Caki2 (cell line): ENCODE measurements at regions not wholly inside any gene's neighbourhood (a gene's known extent, or its start where the extent isn't known, plus 50 kb on each side); places are given as distances from the start of the nearest gene placed in this dataset.

Source experiments
- DNase-seq: peaks from one replicate; pipeline ENCODE4 v3.0.0-alpha.2; 2015; ENCODE audit warnings: low read depth
- in situ Hi-C: cut with HindIII; loops from 2 replicates; pipeline ENCODE4 v1.10.0; 2016; ENCODE audit warnings: low sequenced_read_pairs, low pct_unique_long_range_greater_than_20kb, mixed read lengths

DNA sequence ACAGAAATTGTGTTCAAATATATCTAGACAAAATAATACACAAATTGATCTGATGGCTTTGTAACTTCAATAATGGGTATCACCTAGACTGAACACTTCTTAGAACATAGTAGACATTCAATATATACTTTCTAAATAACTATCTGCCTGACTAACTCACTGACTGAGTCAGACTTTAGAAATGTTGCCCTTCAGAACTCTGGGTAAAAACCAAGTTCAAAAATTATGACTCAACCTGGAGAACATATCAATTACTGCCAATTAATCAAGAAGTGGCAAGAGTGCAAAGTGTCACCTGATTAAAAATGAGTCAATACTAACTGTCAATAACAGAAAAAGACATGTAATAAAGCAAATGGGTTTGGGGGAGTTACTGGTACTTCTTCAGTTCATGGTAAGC, 144.6 kb upstream of the TMCO5A start:
- in situ Hi-C loops: no loop called here
- peak; percentile 50 for DNase-seq

- in situ Hi-C loops: no loop called here
- DNase-seq: no peak
Observed at GRCh38 chr15:37791693-37792092, 142.7 kb upstream of the TMCO5A start.

DNA sequence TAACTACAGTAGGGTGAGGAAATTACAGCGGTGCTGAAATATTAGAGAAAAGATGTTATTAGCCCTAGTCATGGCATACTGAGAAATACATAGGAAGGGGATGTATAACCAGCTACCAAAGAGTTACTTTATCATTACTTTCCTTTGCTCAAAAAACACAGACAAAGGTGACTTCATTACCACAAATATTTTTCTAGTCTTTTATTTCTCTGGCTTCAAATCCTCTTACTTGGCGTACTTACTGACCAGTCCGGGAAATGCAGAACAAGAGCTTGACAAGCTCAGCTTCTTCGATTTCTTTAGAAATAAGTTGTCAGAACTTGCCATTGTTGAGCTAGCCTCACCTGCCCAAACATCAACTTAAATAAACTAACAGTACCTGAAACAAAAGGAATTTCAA, 142.1 kb upstream of the TMCO5A start:
- DNase-seq: no peak
- in situ Hi-C loops: no loop called here

GRCh38 chr15:37793851-37794250, 140.6 kb upstream of the TMCO5A start:
- in situ Hi-C loops: no loop called here
- DNase-seq: no peak

GRCh38 chr15:37794947-37795346, 139.5 kb upstream of the TMCO5A start:
- DNase-seq: no peak
- in situ Hi-C loops: no loop called here

- no peak for DNase-seq
- in situ Hi-C loops: no loop called here
Observed at GRCh38 chr15:37801529-37801928, 132.9 kb upstream of the TMCO5A start.

GRCh38 chr15:37806808-37807207, 127.6 kb upstream of the TMCO5A start:
- in situ Hi-C loops: no loop called here
- DNase-seq: no peak

- in situ Hi-C loops: no loop called here
- DNase-seq: no peak
Observed at GRCh38 chr15:37810381-37810780, 124.1 kb upstream of the TMCO5A start.

DNA sequence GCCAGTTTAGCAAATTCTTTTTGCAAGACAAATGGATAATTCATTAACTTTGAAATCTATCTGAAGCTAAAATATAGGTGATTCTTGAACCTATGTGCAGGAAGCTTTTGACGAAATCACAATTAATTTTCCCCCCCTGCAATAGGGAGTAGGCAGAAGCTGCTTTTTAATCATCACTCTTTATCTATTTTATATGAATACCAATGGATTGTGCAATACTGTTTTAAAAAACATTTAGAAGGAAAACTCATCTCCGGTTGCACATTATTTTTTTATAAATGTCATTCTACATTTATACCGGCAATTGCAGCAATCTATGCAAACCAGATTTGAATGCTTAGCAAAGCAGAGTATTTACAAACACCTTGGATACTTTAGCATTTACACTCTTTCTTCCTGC, 121.1 kb upstream of the TMCO5A start:
- in situ Hi-C loops: no loop called here
- no peak for DNase-seq

DNA sequence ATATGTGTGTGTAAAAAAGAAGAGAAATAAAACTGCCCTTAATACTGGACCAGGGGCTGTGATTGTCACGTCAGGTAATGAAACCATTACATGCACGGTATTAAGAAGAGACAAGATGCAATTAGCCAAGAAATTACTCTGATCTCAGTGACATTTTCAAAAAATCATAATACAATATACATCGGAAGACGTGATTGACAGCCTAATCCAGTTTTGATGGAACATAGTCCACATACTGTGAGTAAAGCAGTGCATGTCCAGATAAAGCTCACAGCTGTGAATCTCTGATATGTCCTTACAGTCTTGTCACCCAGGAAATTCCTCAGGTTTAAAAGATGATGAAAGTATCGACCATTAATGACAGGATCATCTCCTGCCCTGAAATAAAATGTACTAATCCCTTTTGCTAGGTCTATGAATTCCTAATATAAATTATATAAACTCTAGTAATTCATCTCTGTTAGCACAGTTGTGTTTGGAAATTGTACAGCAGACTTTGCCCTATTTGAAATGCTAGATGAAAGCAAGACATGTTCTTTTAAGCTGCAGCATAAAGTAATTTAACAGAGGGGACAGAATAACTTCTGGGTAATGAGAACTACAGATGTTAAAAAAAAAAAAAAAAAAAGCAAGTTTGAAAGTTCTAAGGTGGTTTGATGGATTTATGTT, 119.5 kb upstream of the TMCO5A start:
- no peak for DNase-seq
- in situ Hi-C loops: no loop called here

DNA sequence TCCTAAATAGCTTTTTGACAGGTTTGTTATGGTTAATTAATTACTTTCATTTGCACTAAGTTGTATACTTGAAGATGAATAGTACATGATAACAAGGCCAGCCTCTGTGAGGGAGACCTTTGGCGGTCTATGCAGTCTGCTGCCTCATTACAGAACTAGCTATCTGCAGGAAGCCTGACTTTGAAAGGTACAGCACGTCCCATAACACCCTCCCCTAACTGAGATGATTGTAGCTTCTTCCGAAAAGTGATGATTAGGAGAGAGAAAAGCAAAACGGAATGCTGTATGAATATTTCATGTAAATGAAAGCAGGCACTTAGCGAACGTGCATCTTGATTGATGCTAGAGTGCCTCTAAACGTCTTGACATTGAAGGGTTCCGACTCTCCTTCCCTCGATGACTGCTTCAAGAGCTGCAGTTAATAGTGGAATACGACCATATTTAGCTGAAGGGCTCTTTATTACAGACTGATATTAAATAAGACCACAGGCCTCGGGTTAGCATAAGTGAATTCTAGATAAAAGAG, 116.2 kb upstream of the TMCO5A start:
- DNase-seq: no peak
- in situ Hi-C loops: no loop called here

GRCh38 chr15:37819191-37819590, 115.2 kb upstream of the TMCO5A start:
- DNase-seq: no peak
- in situ Hi-C loops: no loop called here

- DNase-seq: no peak
- in situ Hi-C loops: no loop called here
Observed at GRCh38 chr15:37820380-37821128, 113.9 kb upstream of the TMCO5A start.

DNA sequence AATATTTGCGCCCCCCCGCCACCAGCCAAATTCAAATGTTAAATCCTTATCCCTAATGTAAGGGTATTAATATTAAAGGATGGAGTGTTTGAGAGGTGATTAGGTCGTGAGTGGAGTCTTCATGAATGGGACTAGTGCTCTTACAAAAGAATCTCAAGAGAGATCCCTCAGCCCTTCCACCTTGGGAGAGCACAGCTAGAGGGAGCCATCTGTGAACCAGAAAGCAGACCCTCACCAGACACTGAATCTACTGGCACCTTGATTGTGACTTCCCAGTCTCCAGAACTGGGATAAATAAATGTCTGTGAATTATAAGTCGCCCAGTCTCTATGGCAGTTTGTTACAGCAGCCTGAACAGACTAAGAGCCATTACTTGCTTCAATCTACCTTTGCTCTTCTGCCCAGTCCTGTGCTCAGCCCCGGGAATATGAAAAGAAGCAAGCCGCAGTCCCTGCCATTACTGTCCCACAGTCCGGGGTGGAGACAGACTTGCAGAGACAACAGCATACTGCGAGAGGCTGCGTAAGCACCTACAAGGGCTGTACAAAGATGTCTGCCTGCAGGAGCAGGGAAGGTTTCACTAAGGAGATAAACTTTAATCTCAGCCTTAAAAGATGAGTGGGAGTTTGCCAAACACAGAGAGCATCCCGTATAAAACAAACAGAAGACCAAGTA, 110.7 kb upstream of the TMCO5A start:
- no peak for DNase-seq
- in situ Hi-C loops: no loop called here

GRCh38 chr15:37824717-37825382, 109.6 kb upstream of the TMCO5A start:
- DNase-seq: peak; percentile 51
- in situ Hi-C loops: no loop called here

- in situ Hi-C loops: no loop called here
- no peak for DNase-seq
Observed at GRCh38 chr15:37837276-37837675, 97.2 kb upstream of the TMCO5A start.

- no peak for DNase-seq
- in situ Hi-C loops: no loop called here
Observed at GRCh38 chr15:37847776-37848175, 86.7 kb upstream of the TMCO5A start.

DNA sequence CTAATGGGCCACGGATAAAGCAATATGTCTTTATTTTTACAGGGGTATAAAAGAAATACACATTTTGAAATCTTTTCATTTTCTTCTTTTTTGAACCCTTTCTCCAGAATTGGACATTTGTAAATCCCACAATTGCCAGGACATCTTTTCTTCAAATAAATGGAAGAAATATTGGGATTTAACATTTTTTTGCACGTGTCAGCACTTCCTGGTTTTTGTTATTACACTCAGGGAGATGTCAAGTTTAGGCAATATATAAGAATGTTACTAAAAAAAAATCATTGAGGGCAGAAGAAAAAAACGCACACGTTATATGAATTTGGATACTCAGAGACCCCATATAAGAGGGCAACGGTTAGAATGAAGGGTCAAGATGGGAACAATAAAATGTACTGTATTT, 78.3 kb upstream of the TMCO5A start:
- in situ Hi-C loops: no loop called here
- no peak for DNase-seq

GRCh38 chr15:37860896-37861295, 73.5 kb upstream of the TMCO5A start:
- DNase-seq: no peak
- in situ Hi-C loops: no loop called here
